ENCODE measurements at regions not wholly inside any gene's neighbourhood (a gene's known extent, or its start where the extent isn't known, plus 50 kb on each side); places are given as distances from the start of the nearest gene placed in this dataset.

- DNase-seq, result no peak
These were observed 1191.9 kb upstream of the NUDT12 start for GRCh38 chr5:104754311-104754995.

- DNase-seq, result no peak
These were observed 1189.4 kb upstream of the NUDT12 start for GRCh38 chr5:104751969-104752368.

- no peak for DNase-seq
These were observed 1177.3 kb upstream of the NUDT12 start for GRCh38 chr5:104739905-104740304.

GRCh38 chr5:104739503-104739902, 1176.9 kb upstream of the NUDT12 start:
- DNase-seq, result no peak

- no peak for DNase-seq
These were observed 1173.5 kb upstream of the NUDT12 start for GRCh38 chr5:104736073-104736472.

DNA sequence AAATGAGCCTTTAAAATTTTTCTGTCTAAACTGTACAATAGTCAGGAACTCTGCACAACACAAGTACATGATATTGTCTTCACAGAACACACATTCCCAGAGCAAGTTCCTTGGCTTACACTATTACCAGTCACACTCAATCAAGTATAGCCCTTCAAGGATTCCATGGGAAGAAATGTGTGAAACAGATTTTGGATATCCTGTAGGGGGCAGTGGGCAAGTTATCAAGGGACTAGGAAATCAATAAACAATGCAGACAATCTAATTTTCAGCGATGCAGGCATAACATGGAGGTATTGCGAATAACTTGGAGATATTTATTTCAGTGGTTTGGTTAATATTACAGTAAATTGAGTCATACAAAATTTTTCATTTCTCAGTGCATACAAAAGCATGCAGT, 1171.5 kb upstream of the NUDT12 start:
- no peak for DNase-seq

GRCh38 chr5:104733063-104733669, 1170.6 kb upstream of the NUDT12 start:
- no peak for DNase-seq

GRCh38 chr5:104731331-104731730, 1168.7 kb upstream of the NUDT12 start:
- no peak for DNase-seq

DNA sequence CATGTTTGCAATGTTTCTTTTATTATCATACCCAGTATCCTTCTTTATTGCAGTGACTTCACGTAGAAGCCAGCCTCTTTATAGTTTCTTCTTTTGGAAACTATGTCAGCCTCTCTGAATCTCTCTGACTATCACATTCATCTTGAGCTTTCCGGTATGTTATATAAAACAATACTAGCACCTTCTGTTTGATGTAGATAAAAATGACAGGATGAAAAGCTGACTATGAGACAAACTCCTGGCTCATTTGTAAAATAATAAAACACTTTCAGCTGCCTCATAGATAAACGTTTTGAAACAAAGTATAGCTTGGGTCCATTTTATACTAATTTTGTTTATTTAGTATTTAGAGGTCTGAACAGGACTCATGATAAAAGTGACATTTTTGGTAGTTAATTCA, 1145.4 kb upstream of the NUDT12 start:
- DNase-seq, result no peak

DNA sequence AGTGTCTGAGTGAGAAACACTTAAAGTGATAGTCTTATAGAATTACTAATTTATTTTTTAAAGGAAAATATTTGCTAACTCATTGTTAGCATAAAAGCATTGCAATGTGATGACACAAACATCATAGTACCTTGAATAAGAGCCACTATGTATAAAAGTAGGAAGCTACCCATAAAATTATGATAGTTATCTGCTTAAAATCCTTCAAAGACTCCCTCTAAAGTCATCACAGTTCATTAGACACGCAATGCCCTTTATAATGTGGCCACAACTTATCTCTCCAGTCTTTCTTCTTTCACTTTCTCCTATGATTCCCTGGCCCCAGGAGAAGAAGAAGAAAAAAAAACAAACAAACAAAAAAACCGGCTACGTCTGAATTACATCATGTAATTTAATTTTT, 1144.0 kb upstream of the NUDT12 start:
- DNase-seq, result no peak

DNA sequence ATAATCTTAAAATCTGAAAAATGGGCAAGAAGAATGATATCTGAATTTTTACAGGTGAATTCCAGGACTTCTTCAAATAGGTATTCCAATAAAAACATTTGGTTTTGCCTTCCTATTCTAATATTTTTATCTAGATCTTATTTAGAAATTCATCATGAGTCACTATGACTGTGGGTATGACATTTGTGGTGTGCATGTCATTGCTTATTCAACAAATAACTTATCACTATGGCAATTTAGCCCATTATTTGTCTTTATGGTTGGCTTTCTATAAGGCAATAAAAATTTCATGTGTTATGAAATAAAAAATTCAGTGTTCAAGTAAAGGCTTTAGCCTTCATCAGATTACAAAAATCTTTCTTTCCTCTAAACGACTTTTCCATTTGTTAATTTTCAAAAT, 1139.6 kb upstream of the NUDT12 start:
- DNase-seq, result no peak

GRCh38 chr5:104699438-104699837, 1136.8 kb upstream of the NUDT12 start:
- no peak for DNase-seq

- DNase-seq, result no peak
These were observed 1098.7 kb upstream of the NUDT12 start for GRCh38 chr5:104661256-104661655.

- DNase-seq, result no peak
These were observed 1096.9 kb upstream of the NUDT12 start for GRCh38 chr5:104659497-104659896.

DNA sequence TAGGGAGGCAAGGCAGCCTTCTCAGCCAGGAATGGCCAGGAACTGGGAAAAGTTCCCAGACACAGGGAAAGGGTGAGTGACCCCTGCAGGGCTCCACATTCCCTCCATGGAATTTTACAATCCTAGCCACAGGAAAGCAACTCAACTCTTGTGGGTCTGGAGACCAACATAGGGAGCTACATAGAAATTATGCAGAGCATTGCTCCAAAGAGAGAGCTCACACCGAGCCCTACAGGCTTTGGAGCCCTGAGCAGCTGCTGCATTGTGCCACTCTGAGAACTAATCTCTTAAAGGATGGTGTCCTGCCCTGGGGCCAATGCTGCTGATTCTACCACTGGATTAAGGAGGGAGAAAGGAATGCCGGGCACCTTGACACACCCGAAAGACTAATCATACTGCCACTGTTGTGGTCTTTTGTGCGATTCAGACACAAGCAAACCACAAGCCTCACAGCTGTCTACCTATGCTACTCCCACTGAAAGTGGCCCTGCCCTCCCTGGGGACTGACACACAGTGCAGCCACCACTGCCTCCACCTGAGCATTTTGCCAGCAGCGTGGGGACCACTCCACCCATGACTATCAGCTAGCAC, 1089.8 kb upstream of the NUDT12 start:
- DNase-seq, result no peak

DNA sequence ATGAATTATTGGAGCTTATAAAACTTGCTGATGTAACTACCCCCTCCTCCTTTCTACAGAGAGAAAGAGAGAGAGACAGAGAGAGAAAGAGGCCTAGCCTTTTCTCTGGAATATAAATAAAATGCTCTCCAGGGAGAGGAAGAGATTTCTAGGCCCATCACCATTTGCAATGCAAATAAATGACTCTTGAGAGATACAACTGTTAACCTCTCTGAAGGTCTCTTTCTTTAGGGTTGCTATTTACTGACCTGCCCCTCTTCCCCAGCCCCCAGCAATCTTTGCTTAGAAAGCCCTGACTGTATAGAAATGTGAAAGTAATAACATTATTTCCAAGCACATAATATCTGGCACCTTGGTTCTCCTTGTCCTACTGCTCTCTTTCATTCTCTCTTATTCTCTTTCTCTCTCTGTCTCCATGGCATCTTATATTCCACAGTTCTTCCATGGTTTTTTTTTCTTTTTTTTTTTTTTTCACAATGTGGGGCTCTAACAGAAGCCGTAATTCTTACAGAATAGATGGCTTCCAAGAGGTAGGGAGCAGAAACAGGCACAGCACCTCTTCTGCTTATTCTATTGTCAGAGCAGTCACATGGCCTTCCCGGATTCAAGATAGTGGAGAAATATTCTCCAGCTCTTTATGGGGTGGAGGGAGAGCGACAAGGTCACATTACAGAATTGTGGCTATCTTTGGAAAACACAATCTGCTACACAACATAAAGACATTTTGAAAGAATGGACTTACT, 1087.9 kb upstream of the NUDT12 start:
- no peak for DNase-seq

DNA sequence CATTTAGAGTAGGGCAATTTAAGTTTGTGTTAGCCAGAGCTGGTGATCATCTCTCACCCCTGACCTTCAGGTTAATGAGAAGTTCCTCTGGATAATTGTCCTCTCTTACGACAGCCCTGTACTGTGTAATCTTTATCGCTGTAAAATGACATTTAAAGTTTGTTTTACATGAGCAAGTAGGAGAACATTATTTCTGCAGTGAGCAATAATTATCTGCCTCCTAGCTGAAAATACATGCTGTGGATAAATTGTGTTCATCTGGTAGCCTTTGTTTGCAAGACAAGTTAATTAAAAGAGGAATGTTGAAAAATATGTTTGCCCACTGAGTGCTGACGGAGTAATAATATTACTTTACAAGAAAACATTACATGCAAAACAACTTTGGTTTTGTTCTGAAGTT, 1083.8 kb upstream of the NUDT12 start:
- no peak for DNase-seq

DNA sequence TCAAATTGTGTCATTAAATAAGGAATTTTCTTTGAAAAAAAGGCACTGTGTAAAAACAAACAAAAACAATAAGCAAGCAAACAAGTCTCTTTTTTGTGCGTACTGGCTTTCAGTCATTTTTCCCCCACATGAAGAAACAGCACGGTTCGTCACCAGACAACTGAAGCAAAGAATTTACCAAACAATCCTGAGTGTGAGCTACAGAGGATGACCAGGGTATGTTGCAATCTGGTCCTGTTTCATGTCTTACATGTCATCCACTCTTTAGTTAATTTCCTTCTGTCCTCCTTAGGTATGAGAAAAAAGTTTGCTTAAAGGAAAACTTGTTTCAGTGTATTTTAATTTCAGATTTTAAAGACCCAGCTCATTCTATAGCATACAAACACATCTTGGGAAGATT, 1080.7 kb upstream of the NUDT12 start:
- DNase-seq, result no peak

GRCh38 chr5:104635227-104635626, 1072.6 kb upstream of the NUDT12 start:
- DNase-seq, result no peak

GRCh38 chr5:104628911-104629310, 1066.3 kb upstream of the NUDT12 start:
- DNase-seq, result no peak

DNA sequence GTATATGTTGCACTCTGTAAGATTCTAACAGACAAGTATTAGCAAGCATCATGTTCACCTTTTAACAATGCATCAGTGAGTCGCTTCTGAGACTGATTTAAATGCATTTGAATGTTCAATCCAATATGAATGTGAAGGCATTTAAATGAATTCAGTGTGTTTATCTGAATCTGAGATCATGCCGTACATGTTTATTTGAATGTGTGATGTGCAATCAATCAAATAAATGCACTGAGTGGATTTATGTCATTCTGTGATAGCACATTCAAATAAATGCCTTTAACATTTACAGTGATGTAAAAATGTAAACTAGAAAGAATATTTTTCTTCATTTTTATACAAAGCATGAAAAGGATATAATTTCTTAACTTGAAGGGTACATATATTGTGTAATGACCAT, 1063.5 kb upstream of the NUDT12 start:
- no peak for DNase-seq

DNA sequence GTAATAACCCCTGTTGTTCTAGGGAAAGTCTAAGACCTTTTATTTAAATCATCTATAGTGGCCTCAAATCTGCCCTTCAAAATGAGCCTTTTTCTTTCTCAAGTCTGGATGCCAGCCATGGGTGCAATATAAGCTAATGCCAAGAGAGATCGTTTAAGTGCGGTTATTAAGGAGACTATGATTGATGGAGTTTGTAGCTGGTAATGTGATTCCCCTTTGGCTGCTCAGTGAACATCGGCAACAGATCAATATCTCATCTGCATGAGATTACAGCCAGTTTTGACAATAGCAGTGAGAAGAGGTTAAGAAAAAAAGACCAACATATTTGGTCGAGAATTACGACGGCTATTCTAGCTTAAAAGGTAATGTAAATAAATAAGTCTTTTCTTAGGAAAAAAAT, 1049.4 kb upstream of the NUDT12 start:
- DNase-seq, result no peak

- DNase-seq, result no peak
These were observed 1048.7 kb upstream of the NUDT12 start for GRCh38 chr5:104611135-104611767.

Data from activated CD4-positive, alpha-beta T cell treated with anti-CD3 and anti-CD28 coated beads, Interleukin-2, amount 50 U/mL, for 16 hours (primary cell).